ENCODE measurements at regions not wholly inside any gene's neighbourhood (a gene's known extent, or its start where the extent isn't known, plus 50 kb on each side); places are given as distances from the start of the nearest gene placed in this dataset.

DNA sequence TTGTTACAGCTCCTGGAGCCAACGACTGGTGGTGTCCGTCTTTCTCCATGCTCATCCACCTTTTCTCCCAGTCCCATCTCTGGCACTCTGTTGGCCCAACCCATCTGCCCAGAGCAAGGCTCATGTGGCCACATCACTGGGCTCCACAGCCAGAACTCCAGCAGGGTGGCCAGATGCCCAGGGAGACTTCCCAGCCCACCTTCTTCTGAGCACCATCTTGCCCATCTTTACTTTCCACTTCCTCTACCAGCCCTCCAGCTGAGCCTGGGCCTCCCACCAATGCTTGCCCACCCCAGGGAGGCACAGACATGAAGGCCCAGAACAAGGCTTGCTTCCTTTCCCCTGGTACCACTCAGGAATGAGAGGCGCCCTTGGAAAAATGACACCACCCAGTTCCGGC, 116.8 kb downstream of the BUD13 start:
- H3K36me3 ChIP-seq: no peaks in the 10 kb centered on the region
- no peak overlapping the region for H3K27ac ChIP-seq
- H3K27me3 ChIP-seq: no peaks in the 10 kb centered on the region
- TF ChIP-seq POLR2A (IDR thresholded peaks at IDR 0.05): no peak
- TF ChIP-seq, protein P1, sequence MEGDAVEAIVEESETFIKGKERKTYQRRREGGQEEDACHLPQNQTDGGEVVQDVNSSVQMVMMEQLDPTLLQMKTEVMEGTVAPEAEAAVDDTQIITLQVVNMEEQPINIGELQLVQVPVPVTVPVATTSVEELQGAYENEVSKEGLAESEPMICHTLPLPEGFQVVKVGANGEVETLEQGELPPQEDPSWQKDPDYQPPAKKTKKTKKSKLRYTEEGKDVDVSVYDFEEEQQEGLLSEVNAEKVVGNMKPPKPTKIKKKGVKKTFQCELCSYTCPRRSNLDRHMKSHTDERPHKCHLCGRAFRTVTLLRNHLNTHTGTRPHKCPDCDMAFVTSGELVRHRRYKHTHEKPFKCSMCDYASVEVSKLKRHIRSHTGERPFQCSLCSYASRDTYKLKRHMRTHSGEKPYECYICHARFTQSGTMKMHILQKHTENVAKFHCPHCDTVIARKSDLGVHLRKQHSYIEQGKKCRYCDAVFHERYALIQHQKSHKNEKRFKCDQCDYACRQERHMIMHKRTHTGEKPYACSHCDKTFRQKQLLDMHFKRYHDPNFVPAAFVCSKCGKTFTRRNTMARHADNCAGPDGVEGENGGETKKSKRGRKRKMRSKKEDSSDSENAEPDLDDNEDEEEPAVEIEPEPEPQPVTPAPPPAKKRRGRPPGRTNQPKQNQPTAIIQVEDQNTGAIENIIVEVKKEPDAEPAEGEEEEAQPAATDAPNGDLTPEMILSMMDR (IDR thresholded peaks at IDR 0.05): no peak
- DNase-seq: no peak
- peaks cover 0 to 8% (median 0%) of the 10 kb centered on the region in 4 donors for H3K9me3 ChIP-seq
- no peak overlapping the region for H3K4me3 ChIP-seq
- H3K4me1 ChIP-seq: no peaks in the 10 kb centered on the region

DNA sequence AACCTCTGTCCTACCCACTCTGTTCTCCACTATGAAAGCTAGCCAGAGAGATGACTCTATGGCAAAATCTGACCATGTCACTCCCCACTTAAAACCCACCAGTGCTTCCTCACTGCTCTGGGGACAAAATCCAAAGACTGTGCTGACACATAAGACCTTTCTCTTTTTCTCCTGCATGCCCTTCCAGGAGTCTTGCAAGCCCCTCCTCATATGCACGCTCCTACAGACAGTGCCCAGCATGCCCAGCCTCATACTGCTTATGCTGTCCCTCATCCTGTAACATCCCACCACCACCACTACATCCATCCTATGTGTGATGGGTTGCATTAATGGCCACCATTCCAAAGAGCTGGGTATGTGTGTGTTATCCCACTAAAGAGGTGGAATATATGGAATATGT, 118.3 kb downstream of the BUD13 start:
- H3K27ac ChIP-seq: no peak overlapping the region
- no peak for DNase-seq
- TF ChIP-seq, protein P1 (IDR thresholded peaks at IDR 0.05): no peak
- no peak for TF ChIP-seq POLR2A (IDR thresholded peaks at IDR 0.05)

DNA sequence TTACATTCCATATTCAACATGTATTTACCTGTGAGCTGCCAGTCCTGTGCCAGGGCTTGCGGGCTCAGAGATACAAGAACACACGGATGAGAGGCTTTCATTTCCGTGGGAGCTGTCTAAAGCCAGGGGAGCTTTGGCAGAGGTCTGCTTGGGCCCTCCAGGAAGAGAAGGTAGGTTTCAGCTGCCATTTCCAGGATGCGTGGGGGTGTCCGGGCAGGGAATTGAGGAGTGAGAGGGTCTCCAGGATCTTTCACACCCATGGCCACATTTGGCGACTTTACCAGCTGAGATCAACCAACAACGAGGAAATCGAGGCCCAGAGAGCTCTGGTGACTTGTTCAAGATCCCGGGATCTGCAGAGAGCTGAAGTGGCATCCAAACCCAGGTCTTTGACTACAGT, 119.6 kb downstream of the BUD13 start:
- no peak overlapping the region for H3K4me3 ChIP-seq
- no peaks in the 10 kb centered on the region for H3K36me3 ChIP-seq
- H3K4me1 ChIP-seq: no peaks in the 10 kb centered on the region
- peaks cover 0 to 8% (median 0%) of the 10 kb centered on the region in 4 donors for H3K9me3 ChIP-seq
- DNase-seq: no peak
- H3K27me3 ChIP-seq: no peaks in the 10 kb centered on the region
- no peak overlapping the region for H3K27ac ChIP-seq
- TF ChIP-seq, protein P1 (IDR thresholded peaks at IDR 0.05): no peak
- TF ChIP-seq POLR2A (IDR thresholded peaks at IDR 0.05): no peak

More for the DNA sequence above, 118.3 kb downstream of the BUD13 start:
- H3K27me3 ChIP-seq: no peaks in the 10 kb centered on the region
- no peak overlapping the region for H3K4me3 ChIP-seq
- no peaks in the 10 kb centered on the region for H3K36me3 ChIP-seq
- peaks cover 0 to 8% (median 0%) of the 10 kb centered on the region in 4 donors for H3K9me3 ChIP-seq
- H3K4me1 ChIP-seq: no peaks in the 10 kb centered on the region

DNA sequence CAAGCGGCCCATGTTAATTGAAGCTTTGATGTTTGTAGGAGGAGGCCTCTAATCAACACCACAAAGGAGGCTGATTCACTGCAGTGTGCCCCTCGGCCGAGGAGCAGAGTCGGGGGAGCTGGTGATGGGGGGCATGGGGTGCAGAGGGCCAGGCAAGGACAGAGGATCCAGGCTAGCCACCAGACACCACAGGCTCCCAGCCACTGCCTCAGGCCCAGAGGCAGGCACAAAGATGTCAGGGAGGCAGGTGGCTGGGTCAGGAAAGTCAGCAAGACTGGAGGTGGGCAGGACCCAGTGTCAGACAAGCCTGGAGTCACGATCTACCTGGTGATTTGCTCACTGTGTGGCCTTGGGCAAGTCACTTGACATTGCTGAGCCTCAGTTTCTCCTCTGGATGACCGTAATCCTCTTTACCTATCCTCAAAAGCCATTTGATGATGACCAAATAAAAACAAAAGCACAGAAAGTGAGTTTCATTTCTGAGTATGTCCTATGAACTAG, 121.0 kb downstream of the BUD13 start:
- H3K27ac ChIP-seq: no peak overlapping the region
- H3K4me3 ChIP-seq: no peak overlapping the region
- H3K4me1 ChIP-seq: no peaks in the 10 kb centered on the region

GRCh38 chr11:116651098-116651736, 121.6 kb downstream of the BUD13 start:
- H3K4me1 ChIP-seq: no peaks in the 10 kb centered on the region
- no peak for TF ChIP-seq POLR2A (IDR thresholded peaks at IDR 0.05)
- TF ChIP-seq, protein P1 (IDR thresholded peaks at IDR 0.05): no peak
- no peaks in the 10 kb centered on the region for H3K36me3 ChIP-seq
- H3K27ac ChIP-seq: no peak overlapping the region
- H3K27me3 ChIP-seq: no peaks in the 10 kb centered on the region
- DNase-seq: no peak
- H3K9me3 ChIP-seq: peaks cover 0 to 8% (median 0%) of the 10 kb centered on the region in 4 donors
- H3K4me3 ChIP-seq: no peak overlapping the region

More for the DNA sequence above, 121.0 kb downstream of the BUD13 start:
- no peaks in the 10 kb centered on the region for H3K27me3 ChIP-seq
- peaks cover 0 to 8% (median 0%) of the 10 kb centered on the region in 4 donors for H3K9me3 ChIP-seq
- no peak for DNase-seq
- TF ChIP-seq, protein P1 (IDR thresholded peaks at IDR 0.05): no peak
- TF ChIP-seq POLR2A (IDR thresholded peaks at IDR 0.05): no peak
- no peaks in the 10 kb centered on the region for H3K36me3 ChIP-seq
